ENCODE measurements at regions not wholly inside any gene's neighbourhood (a gene's known extent, or its start where the extent isn't known, plus 50 kb on each side); places are given as distances from the start of the nearest gene placed in this dataset.

DNA sequence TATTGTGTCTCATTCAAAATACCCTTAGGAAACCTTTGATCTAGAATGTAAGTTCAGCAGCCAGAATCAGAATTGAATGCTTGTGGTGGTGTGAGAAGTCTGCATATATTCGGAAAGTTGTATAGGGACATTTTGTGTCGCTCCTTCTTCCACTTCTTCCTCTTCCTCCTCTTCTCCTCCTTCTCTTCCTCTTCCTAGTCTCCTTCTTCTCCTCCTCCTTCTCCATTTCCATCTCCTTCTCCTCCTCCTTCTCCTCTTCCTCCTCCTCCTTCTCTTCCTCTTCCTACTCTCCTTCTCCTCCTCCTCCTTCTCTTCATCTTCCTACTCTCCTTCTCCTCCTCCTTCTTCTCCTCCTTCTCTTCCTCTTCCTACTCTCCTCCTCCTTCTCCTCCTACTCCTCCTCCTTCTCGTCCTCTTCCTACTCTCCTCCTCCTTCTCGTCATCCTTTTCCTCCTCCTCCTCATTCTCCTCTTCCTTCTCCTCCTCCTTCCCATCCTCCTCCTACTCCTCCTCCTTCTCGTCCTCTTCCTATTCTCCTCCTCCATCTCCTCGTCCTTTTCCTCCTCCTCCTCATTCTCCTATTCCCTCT lies 749.3 kb upstream of the GOLIM4 start:
- no peak for DNase-seq (ENCODE audit: low spot score)

- DNase-seq (ENCODE audit: low spot score), result no peak
These were observed 748.7 kb upstream of the GOLIM4 start for GRCh38 chr3:168844472-168844871.

DNA sequence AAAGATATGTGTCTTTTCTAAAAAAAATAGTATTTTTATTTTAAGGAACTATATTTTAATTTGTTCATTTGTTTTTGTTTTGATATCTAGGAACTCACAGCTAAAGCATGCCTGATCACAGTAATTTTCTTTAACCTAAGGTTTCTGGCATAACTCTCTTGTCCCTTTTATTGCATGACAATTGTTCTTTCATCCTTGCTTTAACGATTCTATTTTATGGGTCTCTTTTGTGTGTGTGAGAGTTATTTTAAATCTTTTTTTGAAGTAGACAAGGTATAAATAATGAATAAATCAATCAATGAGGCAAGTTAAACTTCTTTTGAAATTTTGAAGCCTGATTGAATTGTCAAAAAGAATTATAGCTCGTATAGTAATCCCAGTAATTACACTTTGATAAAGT lies 747.8 kb upstream of the GOLIM4 start:
- DNase-seq (ENCODE audit: low spot score), result no peak

DNA sequence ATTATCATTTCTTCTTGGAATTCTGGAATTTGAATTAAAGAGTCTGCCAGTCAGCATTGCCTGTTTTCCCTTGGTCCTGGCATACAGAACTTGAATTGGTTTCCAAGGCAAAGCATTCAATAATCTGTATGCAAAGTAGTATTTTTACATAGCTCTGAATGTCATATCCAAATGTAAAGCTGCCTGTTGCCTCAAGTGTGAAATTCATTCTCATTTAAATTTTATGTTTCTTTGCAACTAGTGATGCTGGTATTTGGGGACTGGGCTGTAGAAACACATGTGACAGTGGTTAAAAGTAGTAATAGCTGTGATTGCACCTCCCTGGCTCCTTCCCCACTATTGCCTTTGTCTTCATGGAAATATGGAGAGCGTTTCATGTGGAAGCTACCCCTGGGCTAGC lies 743.9 kb upstream of the GOLIM4 start:
- DNase-seq (ENCODE audit: low spot score), result no peak

GRCh38 chr3:168834558-168834957 lies 738.8 kb upstream of the GOLIM4 start:
- DNase-seq (ENCODE audit: low spot score), result no peak

GRCh38 chr3:168828943-168829342 lies 733.2 kb upstream of the GOLIM4 start:
- DNase-seq (ENCODE audit: low spot score), result no peak

GRCh38 chr3:168828536-168828935 lies 732.8 kb upstream of the GOLIM4 start:
- no peak for DNase-seq (ENCODE audit: low spot score)

GRCh38 chr3:168828014-168828413 lies 732.3 kb upstream of the GOLIM4 start:
- DNase-seq (ENCODE audit: low spot score), result no peak

GRCh38 chr3:168824107-168824506 lies 728.4 kb upstream of the GOLIM4 start:
- DNase-seq (ENCODE audit: low spot score), result no peak

DNA sequence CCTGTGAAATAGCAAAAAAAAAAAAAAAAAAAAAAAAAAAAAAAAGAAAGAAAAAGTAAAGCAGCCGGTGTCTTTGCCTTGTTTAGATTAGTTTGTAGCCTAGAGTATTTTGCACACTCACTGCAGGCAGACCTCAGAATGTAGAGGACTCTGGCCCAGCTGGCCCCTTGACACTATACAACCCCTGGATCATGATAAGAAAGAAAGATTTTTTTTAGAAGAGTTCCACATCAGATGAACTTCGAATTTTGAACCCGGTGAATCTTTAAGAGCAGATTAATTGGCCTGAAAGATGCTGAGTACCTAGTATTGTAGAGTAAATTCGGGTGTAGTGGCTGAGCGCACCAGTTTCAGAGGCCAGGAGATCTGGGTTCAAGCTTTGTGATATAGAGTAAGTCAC lies 727.7 kb upstream of the GOLIM4 start:
- DNase-seq (ENCODE audit: low spot score), result no peak

GRCh38 chr3:168820810-168821415 lies 725.2 kb upstream of the GOLIM4 start:
- no peak for DNase-seq (ENCODE audit: low spot score)

- no peak for DNase-seq (ENCODE audit: low spot score)
These were observed 721.5 kb upstream of the GOLIM4 start for GRCh38 chr3:168817177-168817576.

- DNase-seq (ENCODE audit: low spot score), result no peak
These were observed 720.2 kb upstream of the GOLIM4 start for GRCh38 chr3:168815946-168816345.

DNA sequence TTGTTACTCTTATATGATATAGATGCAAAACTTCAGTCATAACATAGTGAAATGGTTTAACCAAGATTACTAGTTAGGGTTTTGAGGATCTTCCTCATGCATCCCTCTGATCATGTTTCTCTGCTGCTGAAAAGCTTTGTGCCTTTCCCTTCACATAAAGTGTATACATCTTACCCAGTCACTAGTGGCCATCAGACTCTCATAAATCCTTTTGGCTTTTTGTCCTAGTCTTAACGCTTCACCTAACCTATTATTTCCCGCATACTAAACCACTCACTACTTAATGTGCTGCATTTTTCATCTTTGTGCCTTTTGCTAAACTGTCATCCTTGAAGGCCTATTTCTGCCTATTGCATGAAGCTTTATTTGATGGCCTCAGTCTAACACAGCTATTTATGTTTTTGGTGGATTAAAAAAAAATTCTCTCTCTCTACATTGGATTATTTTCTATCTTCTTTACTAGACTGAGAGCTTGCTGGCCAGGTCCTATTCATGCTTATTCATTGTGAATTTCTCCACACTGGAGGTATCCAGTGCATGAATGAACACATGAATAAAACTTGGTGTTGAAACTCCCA lies 717.6 kb upstream of the GOLIM4 start:
- no peak for DNase-seq (ENCODE audit: low spot score)

- no peak for DNase-seq (ENCODE audit: low spot score)
These were observed 716.5 kb upstream of the GOLIM4 start for GRCh38 chr3:168812234-168812633.

GRCh38 chr3:168808596-168808995 lies 712.9 kb upstream of the GOLIM4 start:
- DNase-seq (ENCODE audit: low spot score), result no peak

DNA sequence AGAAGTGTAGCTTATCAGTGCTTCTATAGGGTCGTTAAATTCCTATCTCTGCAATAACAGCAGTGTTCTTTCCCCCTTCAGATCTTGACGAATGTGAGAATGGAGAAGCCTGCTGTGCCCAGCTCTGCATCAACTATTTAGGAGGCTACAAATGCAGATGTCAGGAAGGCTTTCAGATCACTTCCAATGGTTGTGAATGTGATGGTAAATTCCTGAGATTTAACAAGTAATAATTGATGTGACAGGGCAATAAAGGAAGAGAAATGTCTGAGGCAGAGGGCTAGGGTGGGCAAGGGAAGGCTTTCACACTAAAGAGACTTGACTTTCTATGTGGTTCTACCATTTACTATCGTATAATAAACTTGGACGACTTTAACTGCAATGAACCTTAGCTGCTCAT lies 711.7 kb upstream of the GOLIM4 start:
- no peak for DNase-seq (ENCODE audit: low spot score)

DNA sequence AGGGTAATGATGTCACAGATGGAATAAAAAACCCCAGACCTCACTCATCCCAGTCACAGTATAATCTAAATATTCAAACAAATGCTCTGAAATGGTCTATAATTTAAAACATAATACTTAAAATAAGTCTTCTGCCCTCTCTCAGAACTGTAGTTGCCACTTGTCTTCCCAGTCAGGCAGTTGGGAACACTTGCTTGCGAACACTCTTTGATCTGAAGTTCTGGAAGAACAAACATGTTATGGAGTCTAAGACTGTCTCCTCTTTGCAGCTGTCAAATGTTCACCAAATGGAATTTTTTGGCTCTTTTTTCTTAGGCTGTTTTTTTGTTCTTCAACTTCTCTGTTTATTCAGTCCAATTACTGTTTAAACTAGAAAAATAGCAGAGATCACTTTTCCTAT lies 711.1 kb upstream of the GOLIM4 start:
- no peak for DNase-seq (ENCODE audit: low spot score)

DNA sequence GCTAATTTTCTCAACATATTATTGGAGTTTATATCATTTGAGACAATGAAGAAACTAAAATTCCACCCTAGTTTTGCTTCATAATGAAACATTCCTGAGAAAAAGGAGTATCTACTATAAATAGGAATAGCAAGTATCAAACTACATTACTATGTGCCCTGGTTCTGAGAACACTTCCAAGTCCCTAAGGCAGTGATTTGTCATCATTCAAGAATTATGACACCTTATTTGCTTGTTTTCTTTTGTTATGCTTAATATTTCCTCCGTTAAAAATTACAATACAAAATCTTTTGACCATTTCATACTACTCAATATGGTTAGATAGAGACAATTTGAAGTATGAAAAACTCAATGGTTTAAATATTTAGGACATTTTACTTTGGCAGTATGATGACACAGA lies 707.8 kb upstream of the GOLIM4 start:
- DNase-seq (ENCODE audit: low spot score), result no peak

DNA sequence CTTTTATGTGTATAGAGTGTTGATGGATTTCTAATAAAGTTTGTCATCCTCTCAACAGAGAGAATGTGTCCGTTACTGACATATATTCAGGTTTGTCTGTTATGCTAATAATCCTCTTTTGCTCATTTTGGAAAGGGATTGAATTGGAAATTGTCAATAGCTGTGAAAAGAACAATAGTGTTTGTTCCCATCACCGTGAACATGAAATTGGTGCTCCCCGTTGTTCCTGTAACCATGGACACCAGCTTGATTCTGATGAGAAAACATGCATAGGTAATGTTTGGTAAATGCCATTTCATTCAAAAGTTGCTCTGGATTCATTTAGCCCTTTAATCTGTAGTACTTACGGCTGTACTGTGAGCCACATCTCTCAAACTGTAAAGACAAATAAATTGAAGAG lies 707.0 kb upstream of the GOLIM4 start:
- no peak for DNase-seq (ENCODE audit: low spot score)

GRCh38 chr3:168801794-168802193 lies 706.1 kb upstream of the GOLIM4 start:
- no peak for DNase-seq (ENCODE audit: low spot score)

DNA sequence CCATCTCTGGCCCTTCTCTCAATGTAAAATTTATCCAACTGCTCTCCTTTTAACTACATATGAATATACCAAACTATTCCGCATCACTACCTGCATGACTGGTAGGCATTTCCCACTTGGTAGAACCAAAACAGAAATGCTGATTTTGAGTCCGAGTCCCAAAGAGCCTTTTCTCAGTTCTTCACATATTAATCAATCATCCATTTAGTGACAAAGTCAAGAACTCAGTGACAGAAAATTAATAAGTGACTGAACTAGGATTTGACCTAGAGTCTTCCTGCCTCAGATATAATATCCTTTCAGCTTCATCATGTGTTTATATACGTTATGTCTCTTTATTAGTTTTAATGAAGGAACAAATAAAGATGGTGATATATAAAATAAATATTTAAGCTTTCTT lies 700.6 kb upstream of the GOLIM4 start:
- DNase-seq (ENCODE audit: low spot score), result no peak

- no peak for DNase-seq (ENCODE audit: low spot score)
These were observed 698.7 kb upstream of the GOLIM4 start for GRCh38 chr3:168794427-168794826.

GRCh38 chr3:168782193-168782592 lies 686.5 kb upstream of the GOLIM4 start:
- no peak for DNase-seq (ENCODE audit: low spot score)
